Trophoblast cell (in vitro differentiated cells and primary cell): ENCODE measurements at regions not wholly inside any gene's neighbourhood (a gene's known extent, or its start where the extent isn't known, plus 50 kb on each side); places are given as distances from the start of the nearest gene placed in this dataset.

Experiments used
- DNase-seq, 2 donors: peaks; one replicate each; pipeline ENCODE4 v3.0.0-alpha.2; 2016
- H2AFZ ChIP-seq: 2 replicates; pipeline ENCODE4 v1.6.1; 2013; ENCODE audit warnings: low read length, moderate library complexity, mild to moderate bottlenecking; ENCODE audit not compliant: insufficient read depth, poor library complexity
- H2AK5ac ChIP-seq: 2 replicates; pipeline ENCODE4 v1.6.1; 2013; ENCODE audit warnings: mild to moderate bottlenecking, low read length
- H2BK120ac ChIP-seq: 2 replicates; pipeline ENCODE4 v1.6.1; 2013; ENCODE audit warnings: low read length, mild to moderate bottlenecking, moderate library complexity; ENCODE audit not compliant: insufficient read depth, poor library complexity
- H2BK12ac ChIP-seq: 2 replicates; pipeline ENCODE4 v1.6.1; 2013; ENCODE audit warnings: mild to moderate bottlenecking, low read length, moderate library complexity
- H2BK5ac ChIP-seq: 2 replicates; pipeline ENCODE4 v1.6.1; 2013; ENCODE audit warnings: low read length, low read depth, moderate library complexity, mild to moderate bottlenecking; ENCODE audit not compliant: poor library complexity
- H3K14ac ChIP-seq: 2 replicates; pipeline ENCODE4 v1.6.1; 2013; ENCODE audit warnings: mild to moderate bottlenecking, low read length
- H3K18ac ChIP-seq: 2 replicates; pipeline ENCODE4 v1.6.1; 2013; ENCODE audit warnings: mild to moderate bottlenecking, low read length
- H3K23ac ChIP-seq: 2 replicates; pipeline ENCODE4 v1.6.1; 2013; ENCODE audit warnings: low read length
- H3K27ac ChIP-seq: 2 replicates; pipeline ENCODE4 v1.5.1; 2013; ENCODE audit warnings: low read depth, mild to moderate bottlenecking, inconsistent platforms, low read length, moderate library complexity
- H3K27me3 ChIP-seq: 2 replicates; pipeline ENCODE4 v1.6.1; 2013; ENCODE audit warnings: inconsistent platforms, mild to moderate bottlenecking, low read length, moderate library complexity; ENCODE audit not compliant: insufficient read depth
- H3K36me3 ChIP-seq, 2 experiments: 1 replicate in 1 of 2; 2 replicates in 1 of 2; pipeline ENCODE4 v1.6.1; 2013; ENCODE audit warnings: low read length in 2 of 2, mild to moderate bottlenecking in 2 of 2, moderate library complexity in 1 of 2; ENCODE audit not compliant: insufficient read depth in 2 of 2, control insufficient read depth in 1 of 2
- H3K4ac ChIP-seq: 2 replicates; pipeline ENCODE4 v1.6.1; 2013; ENCODE audit warnings: low read depth, mild to moderate bottlenecking, low read length, moderate library complexity
- H3K4me1 ChIP-seq, 2 experiments: 1 replicate in 1 of 2; 2 replicates in 1 of 2; pipeline ENCODE4 v1.6.1; 2013; ENCODE audit warnings: low read length in 2 of 2, mild to moderate bottlenecking in 2 of 2, moderate library complexity in 1 of 2; ENCODE audit not compliant: insufficient read depth in 2 of 2, control insufficient read depth in 1 of 2
- H3K4me2 ChIP-seq: 2 replicates; pipeline ENCODE4 v1.6.1; 2013; ENCODE audit warnings: inconsistent platforms, mild to moderate bottlenecking, low read length, moderate library complexity
- H3K4me3 ChIP-seq: 2 replicates; pipeline ENCODE4 v1.5.1; 2013; ENCODE audit warnings: mild to moderate bottlenecking, low read depth, low read length, inconsistent platforms
- H3K79me1 ChIP-seq: one replicate; pipeline ENCODE4 v1.6.1; 2013; ENCODE audit warnings: low read length
- H3K79me2 ChIP-seq: 2 replicates; pipeline ENCODE4 v1.6.1; 2013; ENCODE audit warnings: low read length, mild to moderate bottlenecking; ENCODE audit not compliant: control insufficient read depth, insufficient read depth, poor library complexity
- H3K9ac ChIP-seq: 2 replicates; pipeline ENCODE4 v1.6.1; 2013; ENCODE audit warnings: mild to moderate bottlenecking, low read length
- H3K9me3 ChIP-seq: 2 replicates; pipeline ENCODE4 v1.6.1; 2013; ENCODE audit warnings: low read depth, mild to moderate bottlenecking, control low read depth, inconsistent platforms, low read length; ENCODE audit not compliant: insufficient read depth
- H4K12ac ChIP-seq: 2 replicates; pipeline ENCODE4 v1.6.1; 2013; ENCODE audit warnings: low read depth, mild to moderate bottlenecking, low read length, moderate library complexity
- H4K8ac ChIP-seq: 2 replicates; pipeline ENCODE4 v1.6.1; 2013; ENCODE audit warnings: low read depth, mild to moderate bottlenecking, low read length, moderate library complexity
- H4K91ac ChIP-seq: one replicate; pipeline ENCODE4 v1.6.1; 2013; ENCODE audit warnings: low read depth, mild to moderate bottlenecking, low read length, moderate library complexity
- WGBS: extraction: QIAGEN DNeasy Blood & Tissue Kit; methylation state at CpG from one replicate; pipeline ENCODE4 v1.1.7; 2013; ENCODE audit warnings: missing lambda C conversion rate; ENCODE audit not compliant: insufficient read length, insufficient coverage; ENCODE audit errors: extremely low coverage; 5-methylcytosine and 5-hydroxymethylcytosine counted together

GRCh38 chr15:79195239-79195638 is 87.3 kb upstream of the ANKRD34C start:
- Histone ChIP-seq H3K4ac (no peak overlapping the region), H4K8ac (no peak overlapping the region), H4K91ac (no peak overlapping the region), H2BK5ac (no peak overlapping the region), H3K27me3 (no peaks in the 10 kb centered on the region), H3K27ac (no peak overlapping the region), H3K79me1 (no peaks in the 10 kb centered on the region), H3K4me3 (no peak overlapping the region), H2BK12ac (no peak overlapping the region), H3K4me2 (no peak overlapping the region), H3K9me3 (no peaks in the 10 kb centered on the region), H3K18ac (no peak overlapping the region), H3K9ac (no peak overlapping the region), H3K79me2 (no peaks in the 10 kb centered on the region), H3K14ac (no peak overlapping the region), H3K36me3 (no peaks in the 10 kb centered on the region), H4K12ac (no peak overlapping the region), H2AK5ac (no peak overlapping the region), H3K23ac (no peak overlapping the region), H2AFZ (no peak overlapping the region), H2BK120ac (no peak overlapping the region), H3K4me1 (no peaks in the 10 kb centered on the region)
- WGBS: no CpG with 5 or more reads among the region's 4 CpGs
- DNase-seq: no peak

- no peaks in the 10 kb centered on the region for H3K27me3 ChIP-seq
- H3K4me2 ChIP-seq: no peak overlapping the region
- H3K14ac ChIP-seq: no peak overlapping the region
- no peak for DNase-seq
- no peak overlapping the region for H2BK12ac ChIP-seq
- H2BK5ac ChIP-seq: no peak overlapping the region
- no peaks in the 10 kb centered on the region for H3K36me3 ChIP-seq
- no peak overlapping the region for H4K91ac ChIP-seq
- H2BK120ac ChIP-seq: no peak overlapping the region
- H3K4me3 ChIP-seq: no peak overlapping the region
- no peaks in the 10 kb centered on the region for H3K4me1 ChIP-seq
- H3K9me3 ChIP-seq: no peaks in the 10 kb centered on the region
- WGBS: no CpG with 5 or more reads among the region's 3 CpGs
- H2AK5ac ChIP-seq: no peak overlapping the region
- H3K23ac ChIP-seq: no peak overlapping the region
- no peak overlapping the region for H4K8ac ChIP-seq
- no peak overlapping the region for H3K18ac ChIP-seq
- no peaks in the 10 kb centered on the region for H3K79me2 ChIP-seq
- H3K79me1 ChIP-seq: no peaks in the 10 kb centered on the region
- H4K12ac ChIP-seq: no peak overlapping the region
- H2AFZ ChIP-seq: no peak overlapping the region
- no peak overlapping the region for H3K27ac ChIP-seq
- H3K4ac ChIP-seq: no peak overlapping the region
- H3K9ac ChIP-seq: no peak overlapping the region
Observed at GRCh38 chr15:79194386-79194785, 88.1 kb upstream of the ANKRD34C start.

GRCh38 chr15:79193549-79193948 is 89.0 kb upstream of the ANKRD34C start:
- Histone ChIP-seq H3K36me3 (no peaks in the 10 kb centered on the region), H3K79me1 (no peaks in the 10 kb centered on the region), H2BK120ac (no peak overlapping the region), H3K23ac (no peak overlapping the region), H3K27ac (no peak overlapping the region), H3K18ac (no peak overlapping the region), H3K4me3 (no peak overlapping the region), H4K12ac (no peak overlapping the region), H3K79me2 (no peaks in the 10 kb centered on the region), H3K14ac (no peak overlapping the region), H2AFZ (no peak overlapping the region), H2AK5ac (no peak overlapping the region), H3K4ac (no peak overlapping the region), H3K9ac (no peak overlapping the region), H3K9me3 (no peaks in the 10 kb centered on the region), H4K91ac (no peak overlapping the region), H3K4me1 (no peaks in the 10 kb centered on the region), H3K27me3 (no peaks in the 10 kb centered on the region), H3K4me2 (no peak overlapping the region), H2BK5ac (no peak overlapping the region), H4K8ac (no peak overlapping the region), H2BK12ac (no peak overlapping the region)
- DNase-seq: no peak
- WGBS: no CpG with 5 or more reads among the region's 2 CpGs

GRCh38 chr15:79193103-79193502 is 89.4 kb upstream of the ANKRD34C start:
- Histone ChIP-seq H3K4ac (no peak overlapping the region), H3K27ac (no peak overlapping the region), H3K36me3 (no peaks in the 10 kb centered on the region), H2AK5ac (no peak overlapping the region), H2BK120ac (no peak overlapping the region), H2BK12ac (no peak overlapping the region), H3K14ac (no peak overlapping the region), H3K4me3 (no peak overlapping the region), H3K9me3 (no peaks in the 10 kb centered on the region), H3K27me3 (no peaks in the 10 kb centered on the region), H3K79me1 (no peaks in the 10 kb centered on the region), H3K79me2 (no peaks in the 10 kb centered on the region), H4K8ac (no peak overlapping the region), H2BK5ac (no peak overlapping the region), H3K18ac (no peak overlapping the region), H2AFZ (no peak overlapping the region), H3K9ac (no peak overlapping the region), H3K23ac (no peak overlapping the region), H3K4me1 (no peaks in the 10 kb centered on the region), H4K91ac (no peak overlapping the region), H3K4me2 (no peak overlapping the region), H4K12ac (no peak overlapping the region)
- DNase-seq: no peak
- no CpG with 5 or more reads among the region's 6 CpGs for WGBS
